Uterus (tissue), 3 donors: ENCODE measurements at regions not wholly inside any gene's neighbourhood (a gene's known extent, or its start where the extent isn't known, plus 50 kb on each side); places are given as distances from the start of the nearest gene placed in this dataset.

Experiments
- DNase-seq, 2 donors: peaks; one replicate each; pipeline ENCODE4 v3.0.0-alpha.2; 2019 to 2020
- H3K27ac ChIP-seq, 2 donors: fragments of 200-600 bp; sonication (generic); 1 replicate in 1 of 2; 2 replicates in 1 of 2; pipeline ENCODE4 v1.5.1; 2016 to 2018
- H3K27me3 ChIP-seq, 2 donors: fragments of 200-600 bp; sonication (generic); one replicate each; pipeline ENCODE4 v1.5.1; 2018 to 2019; ENCODE audit warnings: control low read depth in 1 of 2
- H3K36me3 ChIP-seq, 2 donors: fragments of 200-600 bp; sonication (generic); one replicate each; pipeline ENCODE4 v1.5.1; 2019; ENCODE audit warnings: control low read depth in 1 of 2
- H3K4me1 ChIP-seq, 2 donors: fragments of 200-600 bp; sonication (generic); one replicate each; pipeline ENCODE4 v1.5.1; 2018 to 2019; ENCODE audit warnings: control low read depth in 1 of 2
- H3K4me3 ChIP-seq, 2 donors: fragments of 200-600 bp; sonication (generic); 1 replicate in 1 of 2; 2 replicates in 1 of 2; pipeline ENCODE4 v1.5.1; 2018 to 2019; ENCODE audit warnings: mild to moderate bottlenecking in 1 of 2
- H3K9me3 ChIP-seq, 2 donors: fragments of 200-600 bp; sonication (generic); one replicate each; pipeline ENCODE4 v1.5.1; 2019; ENCODE audit warnings: control low read depth in 1 of 2
- POLR2A ChIP-seq, 2 donors: fragments of 450-650 bp; IDR thresholded peaks; one replicate each; pipeline ENCODE4 v1.6.1; 2016; ENCODE audit warnings: antibody characterized with exemption in 2 of 2, mild to moderate bottlenecking in 1 of 2, moderate library complexity in 1 of 2
- intact Hi-C: fragments of 100-400 bp; cut with DNase I; formaldehyde crosslinking; loops from one replicate; pipeline ENCODE4 v1.15.1; 2023; ENCODE audit warnings: low total_unique reads
- TF ChIP-seq, protein P1 (sequence below), 4 experiments: fragments of 200-600 bp in 2 of 4; fragments of 450-650 bp in 2 of 4; sonication (generic) in 2 of 4; IDR thresholded peaks; one replicate each; pipeline ENCODE4 v1.5.1; 2016 to 2019; ENCODE audit warnings: antibody characterized with exemption in 4 of 4, mild to moderate bottlenecking in 2 of 4, moderate library complexity in 1 of 4
- donor health status: DM: yes; HTN: yes; CAD: no.

DNA sequence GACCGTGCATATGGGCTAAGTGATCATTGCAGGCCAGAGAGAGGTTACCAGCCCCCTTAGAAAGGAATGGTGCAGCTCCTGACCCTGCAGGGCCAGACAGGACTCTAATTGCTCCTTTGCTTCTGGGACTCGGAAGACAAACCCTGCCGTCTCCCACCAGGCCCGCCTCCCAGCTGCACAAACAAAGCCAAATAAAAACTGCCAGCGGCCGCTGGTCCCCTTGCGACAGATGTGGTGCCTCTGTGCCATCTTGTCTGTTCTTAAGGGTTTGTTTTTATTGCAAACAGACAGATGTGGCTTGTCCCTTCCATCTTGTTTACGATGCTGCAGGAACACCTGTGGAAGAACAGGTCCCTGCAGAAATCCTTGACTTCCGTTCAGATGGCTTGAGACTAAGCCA is 434.4 kb upstream of the TSHZ3 start:
- Histone ChIP-seq H3K4me1 (no peaks in the 10 kb centered on the region), H3K27ac (no peak overlapping the region), H3K9me3 (no peaks in the 10 kb centered on the region), H3K36me3 (no peaks in the 10 kb centered on the region), H3K27me3 (no peaks in the 10 kb centered on the region), H3K4me3 (no peak overlapping the region)
- TF ChIP-seq, protein P1, sequence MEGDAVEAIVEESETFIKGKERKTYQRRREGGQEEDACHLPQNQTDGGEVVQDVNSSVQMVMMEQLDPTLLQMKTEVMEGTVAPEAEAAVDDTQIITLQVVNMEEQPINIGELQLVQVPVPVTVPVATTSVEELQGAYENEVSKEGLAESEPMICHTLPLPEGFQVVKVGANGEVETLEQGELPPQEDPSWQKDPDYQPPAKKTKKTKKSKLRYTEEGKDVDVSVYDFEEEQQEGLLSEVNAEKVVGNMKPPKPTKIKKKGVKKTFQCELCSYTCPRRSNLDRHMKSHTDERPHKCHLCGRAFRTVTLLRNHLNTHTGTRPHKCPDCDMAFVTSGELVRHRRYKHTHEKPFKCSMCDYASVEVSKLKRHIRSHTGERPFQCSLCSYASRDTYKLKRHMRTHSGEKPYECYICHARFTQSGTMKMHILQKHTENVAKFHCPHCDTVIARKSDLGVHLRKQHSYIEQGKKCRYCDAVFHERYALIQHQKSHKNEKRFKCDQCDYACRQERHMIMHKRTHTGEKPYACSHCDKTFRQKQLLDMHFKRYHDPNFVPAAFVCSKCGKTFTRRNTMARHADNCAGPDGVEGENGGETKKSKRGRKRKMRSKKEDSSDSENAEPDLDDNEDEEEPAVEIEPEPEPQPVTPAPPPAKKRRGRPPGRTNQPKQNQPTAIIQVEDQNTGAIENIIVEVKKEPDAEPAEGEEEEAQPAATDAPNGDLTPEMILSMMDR (IDR thresholded peaks at IDR 0.05): no peak
- no peak for TF ChIP-seq POLR2A (IDR thresholded peaks at IDR 0.05)
- no peak for DNase-seq
- intact Hi-C loops: no loop called here

DNA sequence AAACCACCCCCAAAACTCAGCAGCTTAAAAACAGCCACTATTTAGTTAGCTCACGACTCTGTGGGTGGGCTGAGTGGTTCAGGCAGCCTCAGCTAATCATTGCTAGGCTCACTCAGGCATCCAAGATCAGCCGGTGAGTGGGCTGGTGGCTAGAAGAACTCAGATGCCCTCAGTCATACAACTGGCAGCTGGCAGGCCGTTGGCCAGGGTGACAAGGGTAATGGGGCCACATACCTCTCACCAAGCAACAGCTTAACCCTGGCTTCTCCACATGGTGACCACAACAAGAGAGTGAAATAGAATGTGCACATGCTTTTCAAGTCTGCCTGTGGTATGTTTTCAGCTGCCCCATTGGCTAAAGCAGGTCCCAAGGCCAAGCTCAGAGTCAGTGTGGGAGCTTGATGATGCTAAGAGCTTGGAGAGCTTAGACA is 435.4 kb upstream of the TSHZ3 start:
- H3K4me3 ChIP-seq: no peak overlapping the region
- DNase-seq: no peak
- no peak overlapping the region for H3K27ac ChIP-seq
- intact Hi-C loops: no loop called here
- H3K36me3 ChIP-seq: peaks cover 0 to 4% of the 10 kb centered on the region in 2 donors
- H3K9me3 ChIP-seq: no peaks in the 10 kb centered on the region
- TF ChIP-seq POLR2A (IDR thresholded peaks at IDR 0.05): no peak
- TF ChIP-seq, protein P1 (IDR thresholded peaks at IDR 0.05): no peak
- no peaks in the 10 kb centered on the region for H3K4me1 ChIP-seq
- H3K27me3 ChIP-seq: no peaks in the 10 kb centered on the region

DNA sequence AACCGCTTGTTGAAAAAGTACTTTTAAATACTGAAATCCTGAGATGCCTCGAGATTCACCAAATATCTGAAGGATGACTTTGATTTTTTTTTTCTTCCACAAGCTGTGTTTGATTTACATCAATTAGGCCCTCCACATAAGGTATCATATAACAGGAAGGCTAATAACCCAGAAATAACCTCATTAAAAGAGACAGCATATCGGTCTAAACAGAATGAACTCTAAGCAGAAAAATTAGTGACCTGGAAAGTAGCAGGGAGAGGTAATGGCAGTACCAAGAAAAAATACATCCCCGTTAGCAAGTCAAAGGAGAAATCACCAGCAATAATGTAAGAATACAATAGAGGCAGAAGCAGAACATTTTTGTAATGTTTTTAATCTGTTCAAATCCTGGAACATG is 452.4 kb upstream of the TSHZ3 start:
- H3K4me1 ChIP-seq: no peaks in the 10 kb centered on the region
- no peaks in the 10 kb centered on the region for H3K9me3 ChIP-seq
- TF ChIP-seq POLR2A (IDR thresholded peaks at IDR 0.05): no peak
- TF ChIP-seq, protein P1 (IDR thresholded peaks at IDR 0.05): no peak
- H3K36me3 ChIP-seq: no peaks in the 10 kb centered on the region
- H3K27me3 ChIP-seq: no peaks in the 10 kb centered on the region
- intact Hi-C loops: no loop called here
- H3K4me3 ChIP-seq: no peak overlapping the region
- no peak overlapping the region for H3K27ac ChIP-seq
- DNase-seq: no peak

DNA sequence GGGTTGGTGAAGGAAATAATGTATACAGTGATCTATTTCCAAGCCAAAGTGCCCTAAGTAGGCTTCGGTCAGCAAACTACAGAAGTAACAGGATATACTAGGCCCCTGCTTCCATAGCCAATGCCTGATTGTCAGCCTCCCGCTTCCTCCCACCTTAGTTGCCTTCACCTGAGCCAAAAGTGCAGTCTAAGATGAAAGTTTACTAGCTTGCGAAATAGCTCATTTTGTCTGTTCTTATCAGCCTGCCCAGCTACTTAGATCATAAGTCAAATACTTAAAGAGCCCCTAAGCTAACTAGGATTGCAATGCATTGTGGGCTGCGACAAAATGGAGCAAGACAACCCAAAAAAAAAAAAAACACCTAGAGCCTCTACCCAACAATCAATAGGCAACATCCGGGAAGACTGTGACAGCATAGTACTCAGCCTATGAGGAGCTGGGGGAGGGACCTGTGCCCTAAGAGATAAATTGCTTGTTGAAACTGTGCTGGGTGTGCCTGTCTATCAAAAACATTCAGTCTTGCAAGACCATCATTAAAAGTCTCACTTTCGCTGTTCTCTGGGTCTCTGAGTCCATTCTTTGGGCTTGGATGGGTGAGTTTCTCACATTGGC is 454.7 kb upstream of the TSHZ3 start:
- no peak for DNase-seq
- no peaks in the 10 kb centered on the region for H3K36me3 ChIP-seq
- H3K4me3 ChIP-seq: no peak overlapping the region
- H3K27me3 ChIP-seq: no peaks in the 10 kb centered on the region
- intact Hi-C loops: no loop called here
- no peak for TF ChIP-seq POLR2A (IDR thresholded peaks at IDR 0.05)
- TF ChIP-seq, protein P1 (IDR thresholded peaks at IDR 0.05): no peak
- no peaks in the 10 kb centered on the region for H3K9me3 ChIP-seq
- H3K4me1 ChIP-seq: no peaks in the 10 kb centered on the region
- no peak overlapping the region for H3K27ac ChIP-seq

DNA sequence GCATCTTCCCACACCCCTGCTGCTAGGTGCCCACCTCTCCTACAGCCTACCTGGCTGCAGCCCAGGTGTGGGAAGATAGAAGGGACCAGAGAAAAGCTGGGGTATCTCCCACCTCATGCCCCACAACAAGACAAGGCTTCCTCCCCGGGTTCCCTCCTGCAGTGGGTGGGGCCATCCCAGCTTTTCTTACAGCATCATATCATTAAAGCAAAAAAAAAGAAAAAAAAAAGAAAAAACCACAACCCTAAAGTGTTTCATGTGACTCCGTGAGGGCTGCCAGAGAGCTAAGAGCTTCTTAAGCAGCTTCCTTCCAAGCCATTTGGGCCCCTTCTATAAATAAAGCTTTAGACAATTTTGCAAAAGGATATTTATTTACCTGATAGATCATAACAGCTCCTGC is 455.4 kb upstream of the TSHZ3 start:
- Histone ChIP-seq H3K27me3 (no peaks in the 10 kb centered on the region), H3K4me1 (no peaks in the 10 kb centered on the region), H3K36me3 (no peaks in the 10 kb centered on the region), H3K27ac (no peak overlapping the region), H3K9me3 (no peaks in the 10 kb centered on the region), H3K4me3 (no peak overlapping the region)
- TF ChIP-seq, protein P1 (IDR thresholded peaks at IDR 0.05): no peak
- TF ChIP-seq POLR2A (IDR thresholded peaks at IDR 0.05): no peak
- intact Hi-C loops: no loop called here
- no peak for DNase-seq
